GM21786 (cell line): ENCODE measurements at regions not wholly inside any gene's neighbourhood (a gene's known extent, or its start where the extent isn't known, plus 50 kb on each side); places are given as distances from the start of the nearest gene placed in this dataset.

Experiments used
- ATAC-seq: cut with Tn5 transposase; IDR thresholded peaks from one replicate; pipeline ENCODE4 v1.9.1; 2021; ENCODE audit not compliant: unreplicated experiment

DNA sequence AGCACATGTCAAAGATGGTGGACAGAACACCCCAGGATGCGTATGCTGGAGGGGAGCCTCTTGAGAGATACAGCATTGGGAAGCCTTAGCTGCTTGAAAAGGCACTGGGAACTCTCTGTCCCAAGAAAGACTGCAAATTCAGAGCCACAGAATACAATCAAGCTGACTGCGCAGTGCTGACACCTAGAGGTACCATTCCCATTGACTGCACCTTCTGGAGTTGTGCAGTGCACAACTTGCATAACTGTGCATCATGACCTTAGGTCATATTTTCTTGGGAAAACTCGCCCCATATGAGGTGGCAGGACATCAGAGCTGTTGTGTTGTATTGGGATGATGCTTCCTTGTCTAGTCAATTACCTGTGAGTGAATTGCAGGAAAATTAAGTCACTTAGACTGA is 646.5 kb upstream of the NOX3 start:
- ATAC-seq, result no peak

DNA sequence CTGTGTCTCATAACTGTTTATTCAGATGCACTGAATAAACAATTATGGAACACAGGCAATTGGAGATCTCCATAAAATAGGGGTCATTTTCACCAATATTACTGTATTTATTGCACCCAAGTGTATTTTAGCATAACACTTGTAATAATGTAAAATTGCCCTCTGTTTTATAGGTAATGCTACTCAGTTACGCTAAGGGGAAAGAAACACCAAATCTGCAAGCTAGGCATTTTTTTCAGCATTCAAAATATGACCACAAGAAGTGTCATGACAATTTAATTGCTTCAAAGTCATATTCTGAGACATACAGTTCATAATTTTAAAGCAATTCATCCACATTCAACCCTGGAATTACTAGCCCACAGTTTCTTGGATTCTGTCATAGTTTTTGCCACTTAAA is 643.2 kb upstream of the NOX3 start:
- ATAC-seq, result no peak

DNA sequence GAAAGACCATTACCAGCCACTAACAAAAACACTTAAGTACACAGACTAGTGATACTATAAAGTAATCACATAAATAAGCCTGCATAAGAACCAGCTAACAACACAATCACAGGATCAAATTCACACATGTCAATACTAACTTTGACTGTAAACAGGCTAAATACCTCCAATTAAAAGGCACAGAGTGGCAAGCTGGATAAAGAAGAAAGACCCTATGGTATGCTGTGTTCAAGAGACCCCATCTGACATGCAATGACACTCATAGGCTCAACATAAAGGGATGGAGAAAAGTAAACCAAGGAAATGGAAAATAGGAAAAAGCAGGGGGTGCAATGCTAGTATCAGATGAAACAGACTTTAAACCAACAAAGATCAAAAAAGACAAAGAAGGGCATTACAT is 631.8 kb upstream of the NOX3 start:
- no peak for ATAC-seq

DNA sequence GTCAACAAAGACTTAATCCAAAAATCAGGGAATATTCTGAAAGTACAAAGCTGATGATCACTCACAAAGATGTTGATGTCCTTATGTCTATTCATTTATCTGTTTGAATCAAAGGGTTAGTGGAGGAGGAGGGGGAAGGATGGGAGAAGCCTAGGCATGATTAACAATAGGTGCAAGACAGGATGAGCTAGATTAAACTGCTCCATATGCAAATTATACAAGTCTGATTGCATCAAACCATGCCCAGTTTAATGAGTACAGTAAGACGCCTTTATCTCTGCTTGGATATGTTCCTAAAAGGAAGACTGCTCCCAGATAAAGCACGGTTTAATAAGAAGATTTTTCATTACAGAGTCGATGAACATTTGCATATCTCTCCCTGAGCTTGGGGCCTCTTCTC is 626.4 kb upstream of the NOX3 start:
- no peak for ATAC-seq

DNA sequence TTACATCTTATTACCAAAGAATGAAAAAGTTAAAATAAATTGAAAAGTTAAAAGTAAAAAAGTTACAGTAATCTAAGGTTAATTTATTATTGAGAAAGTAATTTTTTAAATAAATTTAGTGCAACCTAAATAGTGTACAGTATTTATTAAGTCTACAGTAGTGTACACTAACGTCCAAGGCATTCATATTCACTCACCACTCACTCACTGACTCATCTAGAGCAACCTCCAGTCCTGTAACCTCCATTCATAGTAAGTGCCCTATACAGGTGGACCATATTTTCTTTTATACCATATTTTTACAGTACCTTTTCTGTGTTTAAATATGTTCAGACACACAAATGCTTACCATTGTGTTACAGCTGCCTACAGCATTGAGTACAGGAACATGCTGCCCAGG is 624.7 kb upstream of the NOX3 start:
- ATAC-seq, result no peak

DNA sequence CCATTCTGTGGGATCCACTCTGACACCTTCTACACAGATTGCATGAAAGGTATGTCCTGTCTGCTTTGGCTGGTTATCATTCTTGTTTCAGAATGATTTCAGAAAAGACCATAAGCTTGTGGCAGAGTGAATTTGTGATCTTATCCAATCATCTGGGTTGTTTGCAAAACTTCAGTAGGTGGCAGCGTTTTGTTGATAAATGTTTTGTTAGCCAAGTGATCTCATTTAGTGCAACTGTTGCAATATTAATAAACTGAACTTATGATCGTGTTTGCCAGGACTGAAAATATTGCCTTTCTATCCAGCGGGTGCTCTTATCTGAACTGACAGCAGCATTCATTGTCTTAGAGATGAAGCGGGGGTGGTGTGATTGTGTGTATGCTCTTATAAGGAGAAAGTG is 613.2 kb upstream of the NOX3 start:
- no peak for ATAC-seq

DNA sequence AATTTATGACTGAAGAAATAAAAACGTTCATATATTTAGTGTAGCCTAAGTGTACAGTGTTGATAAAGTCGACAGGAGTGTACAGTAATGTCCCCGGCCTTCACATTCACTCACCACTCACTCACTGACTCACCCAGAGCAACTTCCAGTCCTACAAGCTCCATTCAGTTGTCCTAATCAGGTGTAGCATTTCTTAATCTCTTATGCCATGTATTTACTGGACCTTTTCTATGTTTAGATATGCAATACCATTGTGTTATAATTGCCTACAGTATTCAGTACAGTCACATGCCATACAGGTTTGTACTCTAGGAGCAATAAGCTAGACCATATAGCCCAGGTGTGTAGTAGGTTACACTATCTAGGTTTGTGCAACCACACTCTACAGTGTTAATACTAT is 610.2 kb upstream of the NOX3 start:
- ATAC-seq, result no peak

DNA sequence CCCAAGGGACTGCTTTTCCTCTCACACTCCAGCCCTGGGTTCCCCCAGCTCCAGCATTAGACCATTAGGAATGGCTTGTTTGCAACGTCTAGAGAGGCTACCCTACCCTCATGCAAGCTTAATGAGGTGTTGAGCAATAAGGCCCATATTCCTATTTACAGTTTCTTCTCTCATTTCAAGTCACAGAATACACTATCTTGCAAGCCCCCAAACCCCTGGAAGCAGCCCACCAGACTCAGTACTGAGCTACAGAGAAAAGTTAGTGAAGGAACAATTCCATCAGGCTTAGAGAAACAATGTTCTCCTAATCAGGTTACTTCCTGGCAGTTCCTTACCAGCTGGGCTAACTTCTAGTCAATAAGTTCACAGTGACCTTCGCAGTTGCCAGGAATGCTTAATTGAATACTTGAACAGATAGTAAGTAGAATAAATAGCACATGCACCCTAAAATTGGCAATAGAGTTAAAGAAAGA is 606.5 kb upstream of the NOX3 start:
- ATAC-seq, result no peak

DNA sequence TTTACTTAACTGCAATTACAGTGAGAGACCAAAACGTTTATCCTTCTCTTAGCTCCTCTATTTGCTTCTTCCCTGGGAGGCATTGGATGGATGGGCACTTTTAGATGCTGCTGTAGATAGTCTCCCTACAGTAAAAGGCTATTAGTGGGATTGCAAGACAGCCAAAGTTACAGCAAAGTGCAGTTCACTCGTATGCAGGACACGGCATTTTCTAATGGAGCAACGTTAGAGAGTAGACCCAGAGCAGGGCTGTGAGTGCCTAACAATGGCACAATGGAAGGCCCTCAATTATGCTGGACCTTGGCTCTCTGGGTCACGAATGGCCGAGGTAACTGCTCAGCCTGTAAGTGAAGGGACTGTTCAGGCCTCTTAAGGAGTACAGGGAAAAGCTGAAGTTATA is 605.8 kb upstream of the NOX3 start:
- ATAC-seq, result no peak

DNA sequence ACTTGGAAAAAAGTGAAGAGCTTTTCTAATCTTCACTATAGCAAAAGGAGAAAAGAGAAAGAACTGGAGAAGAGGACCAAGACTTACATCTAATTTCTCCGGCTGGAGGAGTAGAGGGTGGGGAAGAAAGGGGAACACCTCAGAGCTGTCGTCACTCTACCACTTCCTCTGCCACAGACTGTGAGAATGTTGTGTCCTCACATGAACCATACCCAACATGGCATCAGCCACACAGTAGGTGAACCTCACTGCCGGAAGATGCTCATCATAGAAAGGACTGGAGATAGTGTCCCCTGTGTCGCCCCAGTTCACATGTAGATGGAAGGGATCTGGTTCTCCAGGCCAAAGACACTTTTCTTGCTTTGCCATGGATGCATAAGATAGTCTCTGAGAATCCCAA is 604.4 kb upstream of the NOX3 start:
- no peak for ATAC-seq

DNA sequence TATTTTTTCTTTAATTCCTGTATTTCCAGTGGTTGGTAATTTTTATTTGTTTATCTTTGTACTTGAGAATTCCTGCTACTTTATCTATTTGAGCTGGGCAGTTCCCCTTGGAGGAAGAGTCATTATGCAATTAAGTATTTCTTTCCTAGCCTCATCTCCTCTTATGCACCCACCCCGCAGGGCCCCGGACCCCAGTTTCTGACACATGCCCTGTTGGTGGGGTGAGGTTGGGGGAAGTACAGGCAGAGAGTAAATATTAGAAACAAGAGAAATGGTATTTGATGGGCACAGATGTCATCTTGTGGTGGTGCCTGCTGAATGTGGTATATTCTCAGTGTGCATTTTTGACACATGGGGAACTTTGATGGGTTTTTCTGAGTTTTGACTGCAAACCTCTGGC is 602.7 kb upstream of the NOX3 start:
- ATAC-seq, result no peak

DNA sequence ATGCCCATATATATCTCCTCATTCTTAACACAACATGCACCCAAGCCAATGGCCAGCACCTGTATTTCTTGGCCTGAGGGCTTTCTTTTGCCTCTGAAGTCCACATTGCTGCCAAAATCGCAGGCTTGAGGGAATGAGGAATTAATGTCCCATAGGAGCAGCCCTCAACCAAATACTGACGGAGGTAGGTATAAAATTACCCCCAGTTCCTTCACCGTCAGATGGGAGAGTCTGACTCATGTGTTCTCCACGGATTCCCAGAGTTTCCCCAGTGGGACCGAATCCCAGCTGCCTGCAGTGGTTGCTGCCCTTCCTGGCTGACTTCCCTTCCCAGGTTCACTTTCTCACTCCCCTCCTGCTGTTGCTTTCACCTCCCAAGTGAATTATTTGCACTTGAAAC is 602.2 kb upstream of the NOX3 start:
- no peak for ATAC-seq

DNA sequence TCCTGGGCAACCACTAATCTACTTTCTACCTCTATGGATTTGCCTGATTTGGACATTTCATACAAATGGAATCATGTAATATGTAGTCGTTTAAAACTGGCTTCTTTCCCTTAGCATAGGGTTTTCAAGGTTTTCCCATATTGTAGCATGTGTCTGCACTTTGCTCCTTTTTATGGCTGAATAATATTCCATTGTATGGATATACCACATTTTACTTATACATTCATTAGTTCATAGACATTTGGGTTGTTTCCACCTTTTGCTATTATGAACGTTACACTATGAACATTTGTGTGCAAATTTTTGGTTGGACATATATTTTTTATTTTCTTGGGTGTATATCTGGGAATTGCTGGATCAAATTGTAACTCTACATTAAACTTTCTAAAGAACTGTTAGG is 600.4 kb upstream of the NOX3 start:
- ATAC-seq, result no peak

DNA sequence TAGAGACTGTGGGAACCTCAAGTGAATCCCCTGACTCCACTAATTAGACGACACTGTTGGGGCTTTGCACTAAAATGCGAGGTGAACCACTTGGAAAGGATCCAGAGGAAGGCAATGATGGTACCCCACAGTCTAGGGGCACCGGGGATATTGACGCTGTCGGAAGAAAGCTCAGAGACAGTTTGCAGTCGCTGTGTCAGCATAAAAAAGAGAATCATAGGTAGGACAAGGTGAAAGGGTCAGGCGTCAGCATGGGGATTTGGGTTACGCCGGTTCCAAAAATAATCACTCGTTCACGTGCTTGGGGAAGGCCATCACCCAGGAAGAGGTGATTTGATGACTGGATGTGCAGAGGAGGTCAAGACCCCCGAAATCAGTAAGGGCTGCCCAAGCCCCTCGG is 598.0 kb upstream of the NOX3 start:
- no peak for ATAC-seq

DNA sequence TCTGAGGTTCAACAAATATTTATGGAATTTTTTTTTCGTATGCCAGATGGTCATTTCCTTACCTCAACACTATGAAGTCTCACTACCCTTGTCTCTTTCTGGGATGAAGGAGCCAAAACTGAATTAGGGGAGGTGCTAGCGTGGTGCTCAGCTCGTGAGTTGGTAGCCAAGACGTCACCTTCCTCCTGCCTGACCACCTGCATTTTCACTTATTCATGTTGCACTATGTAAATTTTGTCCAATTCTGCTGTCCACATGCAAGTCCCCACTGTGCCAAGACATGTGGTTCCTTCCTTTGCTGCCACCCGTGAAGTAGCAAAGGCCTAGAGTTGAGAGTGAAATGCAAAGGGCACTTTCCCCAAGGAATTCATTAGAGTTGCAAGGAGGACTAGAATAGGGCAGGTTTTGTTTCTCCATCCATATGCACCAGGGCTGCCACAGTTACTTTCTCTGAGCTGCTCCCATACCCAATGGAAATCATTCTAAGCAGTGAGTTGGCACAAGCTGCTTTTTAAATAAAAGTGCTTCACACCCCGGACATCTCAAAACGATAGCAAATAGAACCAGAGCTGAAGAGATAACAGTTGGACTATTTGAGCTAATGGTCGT is 591.3 kb upstream of the NOX3 start:
- ATAC-seq, result no peak

DNA sequence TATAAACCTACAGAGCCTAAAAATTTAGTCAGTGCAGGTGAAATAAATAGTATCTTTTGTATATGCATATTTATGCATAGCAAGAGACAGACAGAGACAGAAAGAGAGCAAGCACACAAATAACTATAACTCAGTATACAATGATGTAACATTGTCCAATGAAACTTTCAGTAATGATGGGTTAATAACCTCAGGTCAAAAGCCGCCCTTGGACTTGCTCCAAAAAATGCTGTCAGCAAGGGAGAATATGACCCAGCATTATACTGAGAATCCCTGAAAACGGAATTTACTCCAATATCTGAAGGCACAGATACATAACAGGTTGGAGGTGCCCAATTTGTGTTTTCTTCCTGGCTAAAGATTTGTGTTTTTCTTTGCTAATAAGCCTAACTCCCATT is 590.6 kb upstream of the NOX3 start:
- no peak for ATAC-seq

DNA sequence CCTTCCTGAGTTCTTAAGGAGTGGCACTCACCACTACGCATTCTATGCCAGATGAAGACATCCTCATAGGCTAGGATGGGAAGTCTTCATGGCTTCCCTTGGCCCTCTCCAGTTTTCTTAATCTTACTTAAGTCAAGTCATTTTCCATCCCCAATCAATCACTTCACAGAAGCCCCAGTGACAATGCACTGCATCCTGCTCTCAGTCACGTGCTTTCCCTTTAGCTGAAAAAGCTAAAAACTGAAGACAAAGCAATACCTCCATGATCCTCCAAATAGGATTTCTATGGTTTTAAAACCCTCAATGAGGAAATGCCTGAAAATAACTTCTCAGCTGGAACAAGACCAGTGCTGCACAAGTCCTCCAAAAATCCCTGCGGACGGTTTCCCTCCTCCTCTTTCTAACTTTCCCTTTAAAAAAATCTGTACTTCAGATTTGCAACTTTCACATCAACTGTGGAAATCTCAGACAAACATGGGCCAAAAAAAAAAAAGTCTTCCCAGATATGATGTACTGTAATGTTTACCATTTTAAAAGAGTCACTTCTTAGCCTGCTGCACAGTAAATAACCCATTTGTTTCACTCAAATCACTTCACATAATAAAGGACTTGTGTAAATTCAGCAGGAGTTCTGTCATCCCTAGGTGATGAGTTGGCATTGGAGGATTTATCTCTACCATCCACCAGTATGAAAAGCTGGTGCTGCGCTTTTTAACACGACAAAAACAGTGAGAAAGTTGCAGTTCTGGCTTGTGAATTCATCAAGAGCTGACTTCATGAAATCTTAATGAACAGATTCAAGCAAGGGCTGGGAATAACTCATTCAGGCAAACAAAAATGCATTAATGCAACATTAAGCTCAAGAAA is 590.0 kb upstream of the NOX3 start:
- ATAC-seq, result no peak

DNA sequence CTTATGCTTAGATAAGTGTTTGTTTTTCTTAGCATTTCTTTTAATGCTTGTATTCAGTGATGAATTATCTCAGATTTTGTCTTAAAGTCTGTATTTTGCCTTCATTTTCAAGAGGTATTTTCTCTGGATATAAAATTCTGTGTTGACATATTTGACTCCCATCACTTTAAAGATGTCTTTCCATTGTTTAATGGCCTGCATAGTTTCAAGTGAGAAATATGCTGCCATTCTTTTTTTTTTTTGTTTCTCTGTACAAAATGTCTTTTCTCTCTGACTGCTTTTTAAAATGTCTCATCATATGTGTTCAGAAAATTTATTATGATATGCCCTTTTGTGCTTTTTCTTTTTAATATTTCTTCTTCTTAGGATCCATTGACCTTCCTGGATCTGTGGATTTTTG is 578.0 kb upstream of the NOX3 start:
- no peak for ATAC-seq

DNA sequence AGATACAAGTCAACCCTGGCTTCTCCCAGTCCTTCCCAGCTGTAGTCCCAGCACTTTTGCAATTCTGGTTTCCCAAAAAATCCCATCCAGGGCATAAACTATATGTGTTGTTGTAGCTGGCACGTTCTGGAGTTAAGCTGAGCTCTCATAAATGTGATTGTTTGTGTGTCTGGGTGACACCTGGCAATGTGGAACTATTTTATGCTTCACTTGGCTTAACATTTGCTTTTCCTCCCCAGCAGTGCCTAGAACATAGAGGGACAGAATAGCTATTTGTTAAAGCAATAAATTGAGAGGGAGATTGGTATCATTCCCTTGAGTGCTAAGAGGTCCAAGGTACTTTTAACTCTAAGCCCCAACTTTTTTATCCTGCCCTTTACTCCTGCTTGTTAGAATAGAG is 575.9 kb upstream of the NOX3 start:
- ATAC-seq, result no peak

DNA sequence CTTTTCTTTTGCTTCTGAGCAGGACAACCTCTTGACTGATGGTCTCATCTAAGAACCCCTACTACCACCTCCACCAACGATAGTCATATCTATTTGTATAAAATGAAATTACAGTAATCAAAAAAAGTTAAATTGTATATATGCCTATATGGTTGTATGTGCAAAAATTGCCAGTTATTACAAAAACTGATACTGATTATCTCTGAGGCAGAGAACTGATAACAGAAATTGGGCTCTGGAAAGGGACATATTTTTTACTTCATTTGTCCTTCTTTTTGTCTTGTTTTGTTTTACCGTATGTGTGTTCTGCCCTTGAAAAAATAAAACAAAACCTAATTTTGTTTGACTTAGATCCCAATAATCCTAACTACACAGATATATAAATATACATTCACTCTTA is 574.4 kb upstream of the NOX3 start:
- no peak for ATAC-seq

DNA sequence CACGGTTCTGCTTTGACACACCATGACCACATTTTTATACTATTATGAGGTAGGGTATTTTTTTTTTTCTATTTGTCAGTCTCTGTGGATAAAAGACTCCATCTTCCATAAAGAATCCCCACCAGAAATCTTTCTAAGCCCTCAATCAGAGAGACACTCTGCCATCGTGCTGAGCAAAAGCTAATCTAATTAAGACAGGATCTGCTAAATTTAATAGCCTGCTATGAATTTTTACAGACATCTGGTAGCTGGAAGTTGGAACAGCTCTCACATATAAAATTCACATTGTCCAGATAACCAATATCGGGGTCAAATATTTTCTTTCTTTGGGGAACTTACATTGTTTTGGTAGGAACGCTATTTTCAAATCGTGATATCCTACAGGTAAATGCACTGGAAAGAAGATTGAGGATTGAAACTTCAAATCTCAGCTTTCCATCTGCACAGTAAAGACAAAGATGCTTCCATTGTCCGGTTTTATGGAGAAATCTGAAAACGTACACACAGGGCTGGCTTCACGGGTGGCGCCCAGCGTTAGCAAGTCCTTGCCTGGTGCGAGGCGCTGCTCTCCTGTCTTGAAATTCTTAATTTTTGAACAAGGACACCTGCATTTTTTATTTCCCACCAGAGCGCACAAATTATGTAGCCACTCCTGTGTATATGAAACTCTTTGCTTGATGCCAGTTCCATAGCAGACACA is 573.8 kb upstream of the NOX3 start:
- no peak for ATAC-seq
